Hepatic stellate cell (primary cell): ENCODE measurements at regions not wholly inside any gene's neighbourhood (a gene's known extent, or its start where the extent isn't known, plus 50 kb on each side); places are given as distances from the start of the nearest gene placed in this dataset.

ENCODE experiments used
- DNase-seq: peaks from one replicate; pipeline ENCODE4 v3.0.0; 2011; ENCODE audit warnings: low spot score

DNA sequence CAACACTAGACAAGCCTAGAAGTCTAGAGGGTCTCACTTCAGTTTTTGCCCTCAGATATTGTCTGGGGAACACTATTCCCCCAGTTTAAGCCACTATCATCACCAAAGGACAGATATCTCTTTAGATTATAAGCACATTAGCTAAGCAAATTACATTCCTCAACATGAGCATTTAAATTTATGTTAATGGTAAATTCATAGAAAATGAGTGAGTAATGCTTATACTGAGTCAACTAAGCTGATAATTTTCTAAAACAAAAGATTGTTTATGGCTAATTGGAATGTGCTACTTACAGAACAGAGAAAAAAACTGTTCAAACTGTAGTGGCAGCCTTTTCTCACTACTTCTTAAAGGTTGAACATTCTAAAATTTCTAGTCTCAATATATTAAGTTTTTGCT, 290.2 kb downstream of the SLITRK1 start:
- no peak for DNase-seq

DNA sequence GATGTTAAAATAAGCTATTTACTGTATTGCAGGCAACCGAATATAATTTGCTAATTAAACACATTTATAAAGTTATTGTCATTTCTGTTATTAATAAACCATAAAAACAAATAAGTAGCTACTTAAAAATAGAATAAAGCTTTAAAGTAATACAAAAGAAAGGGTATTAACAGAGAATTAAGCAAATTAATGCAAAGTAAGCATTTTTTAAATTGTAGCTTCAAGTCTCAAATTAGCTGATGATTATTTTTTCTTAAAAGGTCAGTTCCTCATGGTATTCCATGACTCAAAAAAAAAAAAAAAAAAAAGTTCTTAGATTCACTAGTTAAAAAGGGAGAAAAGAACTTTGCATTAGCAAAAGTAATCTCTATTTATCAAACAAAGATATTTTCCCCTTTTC, 292.5 kb downstream of the SLITRK1 start:
- DNase-seq = no peak

DNA sequence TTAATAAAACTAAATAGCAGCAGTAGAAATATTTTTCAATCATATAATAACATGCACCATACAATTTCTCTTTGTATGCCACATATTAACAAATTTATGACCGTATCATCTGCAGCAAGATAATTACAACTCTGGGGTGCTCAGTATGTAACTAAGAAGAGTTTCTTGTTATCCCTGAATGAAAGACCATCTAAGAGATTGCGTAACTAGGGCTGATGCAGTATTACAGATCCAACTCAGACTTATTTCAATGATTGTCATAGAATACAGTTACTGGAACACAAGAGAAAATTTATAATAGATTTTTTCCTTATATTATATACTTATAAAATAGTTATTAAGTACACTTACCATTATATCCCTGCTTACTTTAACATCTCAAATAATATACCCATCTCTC, 305.1 kb downstream of the SLITRK1 start:
- no peak for DNase-seq

DNA sequence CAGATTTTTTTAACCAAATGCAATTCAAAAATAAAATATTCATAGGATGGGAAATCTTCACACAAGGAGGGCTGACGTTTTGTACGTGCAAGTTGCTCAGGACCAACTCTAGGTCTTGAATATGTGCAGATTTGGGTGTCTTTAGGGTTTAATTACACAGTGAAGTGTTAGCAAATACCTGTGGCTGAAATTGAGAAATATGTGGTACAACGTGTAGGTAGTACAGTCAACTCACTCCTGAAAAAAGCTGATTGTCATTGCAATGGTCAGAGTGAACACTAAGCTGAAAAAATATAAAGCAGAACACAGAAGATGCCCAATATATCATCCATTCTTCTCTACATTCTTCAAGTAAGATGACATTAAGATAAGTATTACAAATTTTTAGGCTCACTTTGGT, 314.3 kb downstream of the SLITRK1 start:
- DNase-seq = no peak

DNA sequence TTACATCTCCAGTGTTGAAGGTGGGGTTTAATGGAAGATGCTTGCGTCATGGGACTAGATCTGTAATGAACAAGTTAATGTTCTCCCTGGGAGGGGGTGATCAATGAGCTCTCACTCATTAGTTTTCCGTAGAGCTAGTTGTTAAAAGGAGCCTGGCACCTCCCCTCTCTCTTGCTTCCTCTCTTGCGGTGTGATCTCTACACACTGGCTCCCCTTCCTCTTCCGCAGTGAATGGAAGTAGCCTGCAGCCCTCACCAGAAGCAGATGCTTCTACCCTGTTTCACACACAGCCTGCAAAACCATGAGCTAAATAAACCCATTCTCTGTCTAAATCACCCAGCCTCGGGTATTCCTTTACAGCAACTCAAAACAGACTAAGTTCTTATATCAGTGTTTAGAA, 318.8 kb downstream of the SLITRK1 start:
- DNase-seq = no peak

DNA sequence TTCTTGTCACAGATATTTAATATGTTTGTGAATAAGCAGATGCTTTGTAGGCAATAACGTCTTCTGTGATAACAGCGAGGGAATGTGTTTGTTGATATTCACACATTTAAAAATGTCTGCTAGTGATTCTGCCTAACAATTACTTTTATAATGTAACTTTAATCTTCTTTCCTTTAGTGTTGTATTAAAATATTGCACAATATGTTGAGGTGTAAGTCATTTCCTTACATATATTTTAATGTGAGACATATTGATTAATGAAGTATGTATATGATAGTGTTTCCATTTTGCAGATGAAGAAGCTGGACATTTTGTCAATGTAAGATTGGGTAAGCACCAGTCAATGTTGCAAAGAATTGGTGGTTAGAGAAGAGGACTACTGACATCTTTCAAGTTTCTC, 324.4 kb downstream of the SLITRK1 start:
- DNase-seq = no peak

DNA sequence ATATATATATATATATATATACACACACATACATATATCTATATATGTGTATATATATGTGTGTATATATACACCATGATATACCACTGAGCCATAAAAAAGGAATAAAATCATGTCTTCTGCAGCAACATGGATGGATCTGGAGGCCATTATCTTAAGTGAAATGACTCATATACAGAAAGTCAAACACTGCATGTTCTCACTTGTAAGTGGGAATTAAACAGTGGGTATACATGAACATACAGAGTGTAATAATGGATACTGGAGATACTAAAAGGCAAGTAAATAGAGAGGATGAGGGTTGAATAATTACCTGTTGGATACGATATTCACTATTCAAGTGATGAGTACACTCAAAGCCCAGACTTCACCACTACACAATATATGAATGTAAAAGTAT, 332.6 kb downstream of the SLITRK1 start:
- DNase-seq = no peak

DNA sequence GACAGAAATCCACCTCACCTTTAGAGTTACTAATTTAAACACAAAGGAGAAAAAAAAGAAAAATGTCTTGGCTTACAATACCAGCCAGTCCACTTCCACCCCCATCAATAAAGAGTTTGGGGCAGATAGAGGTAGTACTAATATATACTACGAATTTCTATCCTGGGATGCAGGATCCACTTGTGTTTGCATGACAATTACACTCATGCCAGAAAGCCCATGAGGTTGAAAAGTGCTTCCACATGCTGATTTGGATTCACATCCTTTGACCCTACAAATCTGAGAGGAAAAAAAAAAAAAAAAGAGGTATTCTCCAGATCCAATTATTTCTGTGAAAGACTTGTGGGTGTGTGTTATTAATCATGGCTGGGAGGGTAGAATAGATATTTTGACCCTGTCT, 335.2 kb downstream of the SLITRK1 start:
- DNase-seq = no peak

DNA sequence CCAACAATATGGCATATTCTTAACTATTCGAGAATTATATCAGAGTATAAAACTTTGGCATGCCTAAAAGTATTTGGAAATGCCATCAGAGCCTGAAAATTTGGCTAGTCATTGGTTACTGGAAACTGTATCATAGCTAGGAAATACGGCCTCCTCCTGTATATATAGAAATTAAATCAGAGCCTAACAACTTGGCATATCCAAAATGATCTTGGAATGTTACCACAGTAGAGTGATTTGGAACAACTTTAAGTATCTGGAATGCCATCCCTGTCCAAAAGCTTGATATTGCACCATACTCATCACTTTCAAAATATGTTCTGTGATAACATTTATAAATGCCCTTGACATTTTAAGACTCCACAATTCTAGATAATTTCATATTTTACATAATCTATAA, 335.8 kb downstream of the SLITRK1 start:
- no peak for DNase-seq

DNA sequence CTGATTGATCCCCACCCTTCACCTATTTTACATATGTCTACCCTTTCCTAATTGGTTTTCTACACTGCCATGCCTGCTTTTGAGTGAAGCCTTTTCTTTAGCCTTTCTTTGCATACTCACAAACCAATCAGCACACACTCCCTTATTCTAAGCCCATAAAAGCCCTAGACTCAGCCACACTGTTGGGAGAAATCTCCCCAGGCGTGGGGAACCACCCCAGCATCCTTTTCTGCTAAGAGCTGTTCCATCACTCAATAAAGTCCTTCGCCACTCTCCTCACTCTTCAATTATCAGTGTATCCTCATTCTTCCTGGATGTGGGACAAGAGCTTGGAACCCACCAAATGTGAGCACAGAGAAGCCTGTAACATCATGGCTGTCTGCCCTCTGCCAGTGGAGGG, 343.6 kb downstream of the SLITRK1 start:
- DNase-seq = no peak

DNA sequence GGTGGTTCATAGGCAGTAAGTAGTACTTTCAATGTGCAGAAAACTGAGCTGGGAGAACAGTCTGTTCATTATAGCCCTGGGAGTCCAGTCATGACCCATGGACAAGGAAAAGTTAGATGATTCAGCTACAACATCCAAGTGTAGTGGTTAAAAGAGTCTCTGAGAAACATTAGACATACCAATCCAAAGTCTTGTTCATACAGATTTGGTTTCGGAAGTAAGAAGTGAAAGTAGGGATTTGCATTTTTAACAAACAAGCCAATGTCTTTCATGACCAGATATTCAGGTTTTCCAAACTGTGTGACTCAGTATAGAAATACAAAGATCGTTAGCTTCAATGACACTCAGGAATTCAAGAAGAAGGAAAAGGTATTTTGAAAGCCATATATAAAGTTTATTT, 345.3 kb downstream of the SLITRK1 start:
- DNase-seq = no peak

DNA sequence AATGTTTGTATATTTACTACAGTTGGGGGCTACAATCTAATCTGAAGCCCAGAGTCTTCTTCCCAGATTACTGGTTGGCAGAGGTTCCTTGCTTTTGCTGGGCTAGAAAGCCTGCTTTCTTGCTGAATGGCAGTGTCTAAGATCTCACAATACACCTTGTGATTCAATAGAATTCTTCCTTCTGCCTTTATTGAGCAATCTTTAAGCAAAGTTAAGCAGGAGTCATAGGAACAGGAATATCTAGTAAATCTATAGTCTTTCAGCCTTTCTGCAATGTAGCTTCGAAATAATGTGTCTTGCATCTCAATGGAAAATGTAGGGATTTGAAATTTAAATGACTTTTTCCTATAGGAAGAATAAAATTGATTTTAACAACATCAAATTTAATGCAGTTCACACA, 346.1 kb downstream of the SLITRK1 start:
- no peak for DNase-seq

DNA sequence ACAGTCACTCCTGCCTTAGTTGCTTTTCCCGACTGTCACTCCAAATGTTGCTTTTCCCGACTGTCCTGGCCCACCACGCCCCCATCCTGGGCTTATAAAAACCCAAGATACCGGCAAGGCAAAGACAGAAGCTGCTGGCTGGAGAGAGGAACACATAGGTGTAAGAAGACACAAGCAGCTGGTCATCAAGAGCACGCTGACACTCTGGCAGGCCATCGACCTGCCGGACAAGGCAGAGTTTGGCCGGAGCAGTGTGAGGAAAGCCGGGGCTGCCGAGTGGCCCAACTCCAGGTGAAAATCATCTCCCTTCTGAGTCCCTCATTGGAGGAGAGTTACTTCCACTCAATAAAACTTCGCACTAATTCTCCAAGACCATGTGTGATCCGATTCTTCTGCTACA, 349.5 kb downstream of the SLITRK1 start:
- DNase-seq = no peak

DNA sequence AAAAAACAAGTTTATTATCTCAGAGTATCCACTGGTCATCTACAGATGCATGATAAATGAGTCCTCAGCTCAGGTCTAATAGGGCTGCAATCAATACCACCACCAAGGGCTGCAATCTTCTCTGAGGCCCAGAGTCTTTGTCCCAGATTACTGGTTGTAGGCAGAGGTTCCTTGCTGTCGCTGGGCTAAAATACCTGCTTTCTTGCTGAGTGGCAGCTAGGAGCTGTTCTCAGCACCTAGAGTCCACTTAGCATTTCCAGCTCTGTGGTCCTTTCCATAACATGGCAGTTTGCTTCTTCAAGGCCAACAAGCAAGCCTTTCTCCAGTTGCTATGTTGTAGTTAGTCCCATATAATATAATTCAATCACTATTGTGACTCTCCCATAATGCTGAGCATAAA, 351.3 kb downstream of the SLITRK1 start:
- DNase-seq = no peak

DNA sequence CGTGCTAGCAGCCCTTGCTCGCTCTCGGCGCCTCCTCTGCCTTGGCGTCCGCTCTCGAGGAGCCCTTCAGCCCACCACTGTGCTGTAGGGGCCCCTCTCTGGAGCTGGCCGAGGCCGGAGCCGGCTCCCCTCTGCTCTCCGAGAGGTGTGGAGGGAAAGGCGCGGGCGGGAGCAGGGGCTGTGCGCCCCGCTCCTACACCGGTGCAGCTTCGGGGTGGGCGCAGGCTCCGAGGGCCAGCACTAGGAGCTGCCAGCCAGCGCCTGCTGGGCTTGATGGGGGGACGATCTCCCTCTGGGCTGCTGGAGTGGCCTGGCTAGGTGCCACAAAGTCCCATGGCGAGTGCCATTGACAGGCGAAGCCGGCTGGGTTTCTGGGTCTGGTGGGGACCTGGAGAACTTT, 365.5 kb downstream of the SLITRK1 start:
- no peak for DNase-seq

DNA sequence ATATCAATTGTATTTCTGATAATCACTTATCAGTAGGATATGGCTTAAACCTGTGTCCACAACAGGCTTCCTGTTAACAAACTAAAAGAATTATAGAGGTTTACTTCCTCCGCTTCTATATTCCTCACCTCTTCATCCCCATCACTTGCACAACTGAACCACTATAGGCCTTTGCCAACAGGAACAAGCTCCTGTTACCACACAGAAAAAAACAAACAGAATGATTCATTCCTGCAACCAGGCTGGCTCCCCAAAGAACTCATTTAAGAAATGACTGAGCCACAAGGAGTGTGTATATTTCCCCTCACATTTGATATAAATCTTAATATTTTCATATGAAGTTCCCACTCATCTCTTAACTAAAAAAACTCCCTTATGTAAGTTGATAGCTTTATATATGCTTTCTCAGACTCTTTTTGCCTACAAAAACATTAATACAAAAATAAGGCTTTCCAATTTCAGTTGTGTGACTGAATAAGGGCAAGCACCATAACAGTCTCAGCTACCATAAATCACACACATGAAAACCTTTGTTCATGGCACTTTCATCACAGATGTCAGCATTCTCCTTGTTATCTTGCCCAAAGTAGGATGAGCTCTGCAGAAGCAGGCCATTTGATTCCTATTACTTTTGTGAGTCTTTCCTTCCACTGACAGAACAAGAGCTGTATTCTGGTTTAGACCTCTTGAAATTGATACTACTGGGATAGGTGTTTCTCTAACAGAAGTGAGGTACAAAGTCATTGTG, 366.8 kb downstream of the SLITRK1 start:
- no peak for DNase-seq

DNA sequence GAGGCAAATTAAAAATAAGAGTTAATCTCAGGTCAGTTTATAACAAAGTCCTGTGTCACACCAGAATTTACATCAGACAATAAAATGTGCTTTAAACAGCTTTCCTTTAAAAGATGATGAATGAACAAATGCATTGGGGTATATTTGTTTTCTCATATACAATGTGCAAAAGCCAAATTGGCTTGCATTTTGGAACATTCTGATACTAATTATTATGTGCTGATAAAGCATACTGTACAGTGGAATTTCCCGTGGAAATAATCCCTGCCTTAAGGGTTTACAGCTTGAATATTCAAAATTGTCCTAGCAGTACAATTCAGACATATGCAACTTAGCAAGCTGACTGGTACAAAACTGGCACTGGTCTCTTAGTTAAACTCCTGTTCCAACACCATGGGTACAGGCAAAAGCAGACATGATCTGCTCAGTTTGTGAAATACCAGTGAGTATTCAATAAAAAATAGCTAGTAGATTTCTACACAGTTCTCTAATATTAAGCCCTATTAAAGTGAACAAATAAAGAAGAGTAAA, 373.4 kb downstream of the SLITRK1 start:
- no peak for DNase-seq

DNA sequence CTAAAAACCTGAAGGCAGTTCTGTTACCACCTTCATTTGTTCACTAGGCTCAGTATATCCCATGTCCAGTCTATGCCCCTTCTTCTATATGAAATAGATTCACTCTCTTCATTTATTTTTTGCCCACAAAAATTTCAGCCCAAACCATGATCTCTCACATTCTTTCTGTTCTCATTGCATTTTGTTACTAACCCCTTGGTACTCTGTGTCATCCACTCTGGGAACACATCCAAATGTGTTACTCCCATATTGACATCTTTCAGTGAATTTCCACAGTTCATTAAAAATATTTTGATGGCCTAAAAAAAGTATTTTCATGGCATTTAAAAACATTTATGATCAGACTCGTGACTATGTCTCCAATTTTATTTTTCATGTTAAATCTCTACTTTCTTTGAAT, 378.9 kb downstream of the SLITRK1 start:
- DNase-seq = no peak

DNA sequence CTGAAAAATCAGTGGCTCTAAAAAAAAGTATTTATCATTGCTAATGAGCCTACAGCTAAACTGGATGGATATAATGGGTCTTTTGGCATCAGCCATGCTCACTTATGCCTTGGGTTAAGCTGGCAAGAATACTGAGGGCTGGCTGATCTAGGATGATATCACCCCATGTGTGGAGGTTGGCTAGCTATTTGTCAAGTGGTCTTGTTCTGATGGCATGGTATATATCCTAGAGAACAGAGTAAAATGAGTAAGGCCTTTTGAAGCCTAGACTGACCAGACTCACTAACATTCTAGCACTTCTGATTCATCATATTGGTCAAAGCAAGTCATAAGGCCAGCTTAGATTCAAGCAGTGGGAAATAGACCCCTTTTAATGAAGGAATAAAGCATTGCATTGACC, 383.0 kb downstream of the SLITRK1 start:
- DNase-seq = no peak

DNA sequence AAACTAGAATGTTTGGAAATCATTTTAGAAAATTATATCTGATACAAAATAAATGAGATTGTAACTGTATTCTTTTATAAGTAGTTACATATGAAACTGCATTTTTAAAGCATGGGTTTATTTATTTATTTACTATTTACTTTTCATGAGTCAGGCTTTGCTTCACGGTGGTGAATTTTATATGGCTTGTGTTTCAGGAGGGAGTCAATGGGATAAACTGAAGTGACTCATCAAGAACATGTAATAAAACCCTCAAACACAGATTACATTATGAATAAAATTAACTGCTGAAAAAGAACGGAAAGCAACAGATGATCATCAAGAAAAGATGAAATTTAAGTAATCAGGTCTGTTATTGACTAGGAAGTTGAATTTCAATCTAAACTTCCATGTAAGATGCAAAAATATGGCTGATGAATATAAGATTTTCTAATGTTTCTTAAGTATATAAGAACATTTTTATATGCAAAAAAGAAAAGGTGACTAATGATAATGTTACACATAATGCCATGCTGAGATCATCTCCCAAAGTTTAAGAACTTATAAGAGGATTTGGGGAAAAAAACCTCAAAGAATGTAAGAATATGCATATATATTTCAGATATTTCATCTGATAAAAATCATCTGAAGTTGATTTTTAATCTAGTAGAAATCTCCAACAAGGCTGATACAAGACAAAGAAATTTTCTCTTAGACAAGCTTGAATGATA, 383.6 kb downstream of the SLITRK1 start:
- no peak for DNase-seq

DNA sequence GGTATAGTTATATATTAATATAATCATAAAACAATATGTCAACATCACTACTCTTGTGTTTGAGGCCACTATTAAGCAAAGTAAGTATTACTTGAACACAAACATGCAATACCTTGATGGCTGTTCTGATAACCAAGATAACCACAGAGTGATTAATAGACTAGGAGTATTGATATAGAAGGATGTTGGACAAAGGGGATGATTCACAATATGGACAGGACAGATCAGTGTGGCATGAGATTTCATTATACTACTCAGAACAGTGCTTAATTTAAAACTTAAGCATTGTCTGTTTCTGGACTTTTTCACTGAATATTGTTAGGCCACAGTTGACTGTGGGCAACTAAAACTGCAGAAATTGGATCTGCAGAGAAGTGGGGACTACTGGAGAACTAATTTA, 384.2 kb downstream of the SLITRK1 start:
- no peak for DNase-seq

DNA sequence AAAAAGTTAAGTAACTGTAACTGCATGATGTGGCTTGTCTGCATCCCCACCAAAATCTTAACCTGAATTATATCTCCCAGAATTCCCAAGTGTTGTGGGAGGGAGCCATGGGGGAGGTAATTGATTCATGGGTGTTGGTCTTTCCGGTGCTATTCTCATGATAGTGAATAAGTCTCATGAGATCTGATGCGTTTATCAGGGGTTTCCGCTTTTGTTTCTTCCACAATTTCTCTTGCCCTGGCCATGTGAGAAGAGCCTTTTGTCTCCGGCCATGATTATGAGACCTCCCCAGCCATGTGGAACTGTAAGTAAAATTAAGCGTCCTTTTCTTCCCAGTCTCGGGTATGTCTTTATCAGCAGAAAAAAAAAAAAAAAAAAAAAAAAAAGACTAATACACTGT, 385.8 kb downstream of the SLITRK1 start:
- no peak for DNase-seq

DNA sequence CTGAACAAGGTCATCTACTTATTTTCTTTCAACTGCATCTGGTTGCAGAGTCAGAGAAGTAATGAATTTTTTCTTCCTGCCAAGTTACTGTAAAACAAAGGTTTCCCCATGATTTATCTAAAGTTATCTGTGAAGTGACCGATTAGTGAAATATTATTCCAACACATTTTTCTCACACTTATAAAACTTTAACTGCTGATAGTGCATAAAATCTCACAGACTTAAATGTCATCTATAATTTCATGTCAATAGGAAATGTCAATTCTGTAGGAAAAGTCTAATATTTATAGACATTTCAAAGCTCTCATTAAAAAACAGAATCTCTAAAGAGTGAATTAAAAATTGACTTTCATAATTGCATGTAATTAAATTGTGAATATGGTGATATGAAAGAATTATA, 397.2 kb downstream of the SLITRK1 start:
- DNase-seq = no peak

DNA sequence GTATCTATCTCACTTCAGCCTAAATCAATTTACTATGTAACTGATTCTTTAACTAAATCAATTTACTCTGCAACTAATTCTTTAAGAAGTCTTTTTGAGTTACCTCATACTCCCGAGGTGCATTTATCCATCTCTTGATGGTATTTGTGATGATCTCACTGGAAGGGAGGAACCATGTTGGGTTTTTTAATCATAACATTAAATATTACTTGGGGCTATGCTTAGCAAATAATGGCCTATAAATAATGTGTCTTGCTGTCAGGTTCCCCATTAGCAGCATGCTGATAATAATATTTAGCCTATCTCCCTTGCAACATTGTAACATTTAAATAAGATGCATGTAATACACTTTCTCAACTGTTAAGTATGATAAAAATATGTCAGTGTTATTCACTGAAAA, 411.3 kb downstream of the SLITRK1 start:
- no peak for DNase-seq
